ENCODE measurements at regions not wholly inside any gene's neighbourhood (a gene's known extent, or its start where the extent isn't known, plus 50 kb on each side); places are given as distances from the start of the nearest gene placed in this dataset.

DNA sequence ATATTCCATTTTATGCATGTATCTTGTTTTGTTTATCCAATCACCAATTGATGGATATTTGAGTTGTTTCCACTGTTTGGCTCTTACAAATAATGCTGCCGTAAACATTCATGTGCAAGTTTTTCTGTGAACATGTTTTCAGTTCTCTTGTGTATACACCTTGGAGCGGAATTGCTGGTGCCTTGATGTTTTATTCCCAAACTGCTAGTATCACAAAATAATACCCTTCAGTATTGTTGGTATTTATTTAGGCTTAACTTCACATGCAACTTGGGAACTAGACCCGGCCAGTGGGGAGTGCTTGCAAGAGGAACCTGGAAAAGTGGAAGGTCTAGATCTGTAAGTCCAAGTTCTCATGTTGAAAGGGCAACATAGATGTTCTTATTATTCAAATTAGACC, 115.9 kb downstream of the CRYAA start:
- TF ChIP-seq, protein P1, sequence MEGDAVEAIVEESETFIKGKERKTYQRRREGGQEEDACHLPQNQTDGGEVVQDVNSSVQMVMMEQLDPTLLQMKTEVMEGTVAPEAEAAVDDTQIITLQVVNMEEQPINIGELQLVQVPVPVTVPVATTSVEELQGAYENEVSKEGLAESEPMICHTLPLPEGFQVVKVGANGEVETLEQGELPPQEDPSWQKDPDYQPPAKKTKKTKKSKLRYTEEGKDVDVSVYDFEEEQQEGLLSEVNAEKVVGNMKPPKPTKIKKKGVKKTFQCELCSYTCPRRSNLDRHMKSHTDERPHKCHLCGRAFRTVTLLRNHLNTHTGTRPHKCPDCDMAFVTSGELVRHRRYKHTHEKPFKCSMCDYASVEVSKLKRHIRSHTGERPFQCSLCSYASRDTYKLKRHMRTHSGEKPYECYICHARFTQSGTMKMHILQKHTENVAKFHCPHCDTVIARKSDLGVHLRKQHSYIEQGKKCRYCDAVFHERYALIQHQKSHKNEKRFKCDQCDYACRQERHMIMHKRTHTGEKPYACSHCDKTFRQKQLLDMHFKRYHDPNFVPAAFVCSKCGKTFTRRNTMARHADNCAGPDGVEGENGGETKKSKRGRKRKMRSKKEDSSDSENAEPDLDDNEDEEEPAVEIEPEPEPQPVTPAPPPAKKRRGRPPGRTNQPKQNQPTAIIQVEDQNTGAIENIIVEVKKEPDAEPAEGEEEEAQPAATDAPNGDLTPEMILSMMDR (IDR thresholded peaks at IDR 0.05), result no peak
- TF ChIP-seq POLR2A (IDR thresholded peaks at IDR 0.05), result no peak
